GM12873 (cell line): ENCODE measurements at regions not wholly inside any gene's neighbourhood (a gene's known extent, or its start where the extent isn't known, plus 50 kb on each side); places are given as distances from the start of the nearest gene placed in this dataset.

Source experiments
- TF ChIP-seq, protein P1 (sequence below): IDR thresholded peaks from 2 replicates; pipeline ENCODE4 v1.5.1; 2012; ENCODE audit warnings: low read depth, mild to moderate bottlenecking, moderate library complexity, low read length, control low read depth; ENCODE audit not compliant: insufficient read depth; ENCODE audit errors: missing control alignments

DNA sequence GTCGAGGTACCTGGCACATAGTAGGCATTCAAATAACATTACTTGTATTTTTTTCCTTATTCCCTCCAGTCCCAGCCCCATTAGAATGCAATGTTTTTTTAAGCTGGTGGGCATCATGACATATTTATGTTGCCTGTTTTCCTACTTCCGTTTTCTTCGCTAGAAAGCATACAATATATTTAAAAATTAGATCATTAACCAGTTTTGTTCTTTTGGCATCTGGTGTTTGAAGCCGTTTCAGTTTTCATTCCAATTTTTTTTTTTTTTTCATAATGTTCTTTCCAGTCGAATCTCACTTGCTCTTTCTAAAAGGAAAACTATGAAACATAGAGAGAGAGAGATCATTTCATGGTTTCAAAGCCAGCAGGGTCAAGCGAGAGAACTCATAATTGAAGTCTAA, 228.3 kb upstream of the C9orf72 start:
- TF ChIP-seq, protein P1, sequence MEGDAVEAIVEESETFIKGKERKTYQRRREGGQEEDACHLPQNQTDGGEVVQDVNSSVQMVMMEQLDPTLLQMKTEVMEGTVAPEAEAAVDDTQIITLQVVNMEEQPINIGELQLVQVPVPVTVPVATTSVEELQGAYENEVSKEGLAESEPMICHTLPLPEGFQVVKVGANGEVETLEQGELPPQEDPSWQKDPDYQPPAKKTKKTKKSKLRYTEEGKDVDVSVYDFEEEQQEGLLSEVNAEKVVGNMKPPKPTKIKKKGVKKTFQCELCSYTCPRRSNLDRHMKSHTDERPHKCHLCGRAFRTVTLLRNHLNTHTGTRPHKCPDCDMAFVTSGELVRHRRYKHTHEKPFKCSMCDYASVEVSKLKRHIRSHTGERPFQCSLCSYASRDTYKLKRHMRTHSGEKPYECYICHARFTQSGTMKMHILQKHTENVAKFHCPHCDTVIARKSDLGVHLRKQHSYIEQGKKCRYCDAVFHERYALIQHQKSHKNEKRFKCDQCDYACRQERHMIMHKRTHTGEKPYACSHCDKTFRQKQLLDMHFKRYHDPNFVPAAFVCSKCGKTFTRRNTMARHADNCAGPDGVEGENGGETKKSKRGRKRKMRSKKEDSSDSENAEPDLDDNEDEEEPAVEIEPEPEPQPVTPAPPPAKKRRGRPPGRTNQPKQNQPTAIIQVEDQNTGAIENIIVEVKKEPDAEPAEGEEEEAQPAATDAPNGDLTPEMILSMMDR: no peak

DNA sequence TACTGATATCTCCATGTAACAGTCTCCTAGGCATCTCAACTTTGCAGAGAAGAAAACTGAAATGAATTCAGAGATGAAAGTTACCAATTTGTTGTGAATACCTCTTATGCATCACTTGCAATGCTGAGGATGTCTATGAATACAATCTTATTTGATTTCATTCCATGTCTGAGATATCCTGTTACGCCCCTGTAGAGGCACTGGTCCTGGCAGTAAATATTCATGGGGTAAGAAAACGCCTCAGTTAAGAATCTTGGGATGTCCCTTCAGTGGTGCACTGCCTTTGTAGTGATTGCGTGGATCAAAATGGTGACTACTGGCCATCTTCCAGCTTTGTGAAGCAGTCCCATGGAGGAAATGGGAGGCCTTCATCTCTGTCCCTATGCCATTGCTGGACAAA, 229.1 kb upstream of the C9orf72 start:
- TF ChIP-seq, protein P1: no peak

DNA sequence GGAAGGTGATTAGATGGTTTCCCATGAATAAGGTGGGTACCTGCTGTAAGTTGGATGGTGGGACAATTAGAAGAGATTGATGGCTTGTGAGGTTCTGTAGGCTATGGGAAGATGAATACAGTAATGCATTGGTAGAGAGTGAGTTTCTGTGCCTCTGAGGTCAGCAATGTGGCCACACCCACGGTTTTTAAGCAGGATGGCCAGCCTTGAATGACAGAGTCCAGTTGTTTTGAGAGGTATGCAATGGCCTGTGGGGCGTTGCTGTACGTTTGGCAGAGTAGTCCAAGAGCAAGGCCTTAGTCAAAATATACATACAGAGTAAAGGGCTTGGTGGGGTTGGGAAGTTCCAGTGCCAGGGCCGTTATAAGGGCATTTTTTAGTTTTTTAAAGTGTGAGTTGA, 235.6 kb upstream of the C9orf72 start:
- TF ChIP-seq, protein P1: no peak

DNA sequence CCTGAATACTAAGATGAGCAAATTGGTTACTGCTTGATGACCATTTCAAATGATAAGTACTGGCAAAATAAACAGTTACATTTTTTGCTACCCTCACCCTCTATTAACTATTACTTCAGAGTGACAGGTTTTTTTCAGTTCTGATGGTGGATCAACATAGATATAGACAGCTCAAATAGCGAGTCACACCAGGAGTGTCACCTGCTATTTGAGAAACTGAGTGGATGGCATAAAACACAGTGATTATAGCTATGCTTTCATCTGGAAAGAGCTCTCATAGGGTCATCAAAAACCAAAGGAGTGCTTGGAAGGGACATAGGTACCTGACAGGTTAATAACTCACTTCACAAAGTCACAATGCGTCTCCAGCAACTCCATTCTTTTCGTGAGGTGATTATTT, 244.5 kb upstream of the C9orf72 start:
- TF ChIP-seq, protein P1: no peak

DNA sequence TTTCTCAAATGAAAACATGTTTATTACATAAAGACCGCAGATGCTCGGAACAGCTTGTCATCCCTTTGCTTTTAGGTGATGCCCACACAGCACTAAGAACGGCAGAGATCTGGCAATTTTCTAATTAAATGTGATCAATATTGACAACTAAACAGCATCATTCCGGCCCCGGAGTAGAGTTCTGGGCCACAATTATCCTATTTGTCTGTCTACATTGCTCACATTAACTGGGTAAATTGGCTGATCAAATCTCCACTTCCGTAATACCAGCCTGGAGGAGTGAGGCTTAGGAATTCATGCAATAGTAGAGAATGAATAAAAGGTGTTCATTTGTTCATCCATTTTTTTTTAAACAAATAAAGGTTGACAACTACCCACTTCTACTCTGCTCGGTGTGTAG, 245.1 kb upstream of the C9orf72 start:
- TF ChIP-seq, protein P1: no peak

DNA sequence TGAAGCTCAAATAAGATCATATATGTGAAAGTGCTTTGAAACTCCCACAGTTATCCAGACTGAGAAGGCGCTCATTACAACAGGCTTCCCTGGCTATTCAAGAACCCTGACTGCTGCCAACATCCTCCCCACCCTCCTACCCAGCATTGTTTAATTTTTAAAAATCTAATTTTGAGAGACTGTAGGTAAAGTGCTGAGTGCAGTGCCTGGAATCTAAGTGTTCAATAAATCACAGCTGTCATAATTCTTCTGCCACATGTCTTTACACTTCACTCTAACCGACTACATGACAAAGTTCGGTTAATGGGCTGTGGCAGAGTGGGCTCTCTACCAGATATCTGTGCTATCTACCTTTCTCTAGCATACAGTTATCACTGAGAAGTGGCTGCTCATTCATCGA, 255.6 kb upstream of the C9orf72 start:
- TF ChIP-seq, protein P1: no peak

DNA sequence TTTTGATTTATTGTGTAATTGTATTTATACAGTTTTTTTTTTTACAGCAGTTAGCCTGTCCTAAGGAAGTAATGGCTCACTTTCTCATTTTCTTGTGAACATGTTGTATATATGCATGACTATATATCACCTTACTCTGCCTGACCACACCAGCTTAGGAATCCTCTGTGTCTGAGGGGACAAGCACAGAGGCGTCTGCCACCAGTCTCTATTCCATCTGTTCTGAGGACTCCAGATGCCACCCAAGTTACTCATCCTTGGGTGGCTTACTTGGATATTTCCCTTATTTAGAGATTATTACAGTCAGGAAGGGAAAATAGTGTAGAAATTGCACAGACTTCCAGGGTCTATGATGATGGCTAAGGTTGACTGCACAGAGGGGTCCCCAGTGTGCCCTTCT, 256.3 kb upstream of the C9orf72 start:
- TF ChIP-seq, protein P1: no peak
